Pancreas (tissue), 10 donors: ENCODE measurements at regions not wholly inside any gene's neighbourhood (a gene's known extent, or its start where the extent isn't known, plus 50 kb on each side); places are given as distances from the start of the nearest gene placed in this dataset.

Experiments
- ATAC-seq, 4 donors: fragments of 200-7000 bp; cut with Tn5 transposase; one replicate each; pipeline versions ENCODE4 v1.8.0 to v1.9.1; 2020; ENCODE audit warnings: mild to moderate bottlenecking in 4 of 4, moderate library complexity in 4 of 4
- DNase-seq, 6 donors: peaks; one replicate each; pipeline ENCODE4 v3.0.0-alpha.2; 2020
- FAIRE-seq: peaks from 2 replicates; lab custom pipeline; 2012; peaks lifted over from hg19 to GRCh38; lab: Jason Lieb, UNC
- H3K27ac ChIP-seq, 4 donors: fragments of 200-600 bp; sonication (generic); 1 replicate in 3 of 4; 2 replicates in 1 of 4; pipeline versions ENCODE4 v1.5.0 to v1.8.0; 2020
- H3K27me3 ChIP-seq, 4 donors: fragments of 200-600 bp; one replicate each; pipeline ENCODE4 v1.8.0; 2021
- H3K36me3 ChIP-seq, 3 donors: fragments of 200-600 bp; sonication (generic) in 1 of 3; one replicate each; pipeline versions ENCODE4 v1.5.0 to v1.8.0; 2020 to 2021
- H3K4me1 ChIP-seq, 3 donors: fragments of 200-600 bp; one replicate each; pipeline ENCODE4 v1.8.0; 2021
- H3K4me3 ChIP-seq, 4 donors: fragments of 200-600 bp; sonication (generic) in 2 of 4; one replicate each; pipeline versions ENCODE4 v1.5.0 to v1.8.0; 2020 to 2021
- H3K9me3 ChIP-seq, 4 donors: fragments of 200-600 bp; one replicate each; pipeline ENCODE4 v1.8.0; 2021
- CTCF ChIP-seq, 4 donors: fragments of 200-600 bp; sonication (generic) in 3 of 4; IDR thresholded peaks; one replicate each; pipeline versions ENCODE4 v1.5.0 to v1.8.0; 2021; ENCODE audit warnings: antibody characterized with exemption in 4 of 4
- WGBS, 2 donors: extraction: QIAGEN DNeasy Blood & Tissue Kit; methylation state at CpG; one replicate each; pipeline ENCODE4 v1.1.7; 2013; 5-methylcytosine and 5-hydroxymethylcytosine counted together
- intact Hi-C, 3 donors: fragments of 100-400 bp; cut with DNase I; formaldehyde crosslinking; loops; one replicate each; pipeline versions ENCODE4 v1.11.1 to v1.14.2; 2022
- donor health status: healthy with polysubstance abuse.
- donor health status: DM: no; HTN: no; CAD: no; lungs with moderate emphysema.
- donor health status: DM: no; HTN: no; CAD: no.
- donor health status: control.
- donor health status: control.
- donor health status: Bipolar disorder and iron deficiency.
- donor health status: DM: yes; HTN: yes; CAD: no.
- donor health status: DM: no; HTN: no; CAD: no.
- donor health status: DM: no; HTN: no; CAD: no.
- donor health status: DM: yes; HTN: yes; CAD: no.

GRCh38 chr3:117346901-117347300 lies 637.3 kb downstream of the TUSC7 start:
- TF ChIP-seq CTCF (IDR thresholded peaks at IDR 0.05): no peak
- WGBS, 2 donors: 84 to 93% methylated on average over 3 of the region's 3 CpGs
- no peak for FAIRE-seq
- Histone ChIP-seq H3K4me1 (no peaks in the 10 kb centered on the region), H3K36me3 (no peaks in the 10 kb centered on the region), H3K27me3 (no peaks in the 10 kb centered on the region), H3K4me3 (no peak overlapping the region), H3K9me3 (no peaks in the 10 kb centered on the region), H3K27ac (no peak overlapping the region)
- no peak for ATAC-seq
- intact Hi-C loops: no loop called here
- no peak for DNase-seq

GRCh38 chr3:117348884-117349283 lies 639.3 kb downstream of the TUSC7 start:
- intact Hi-C loops: no loop called here
- Histone ChIP-seq H3K27ac (no peak overlapping the region), H3K27me3 (no peaks in the 10 kb centered on the region), H3K36me3 (no peaks in the 10 kb centered on the region), H3K4me3 (no peak overlapping the region), H3K9me3 (no peaks in the 10 kb centered on the region), H3K4me1 (no peaks in the 10 kb centered on the region)
- DNase-seq: no peak
- WGBS, 2 donors: 64 to 70% methylated on average over 1 of the region's 1 CpG
- no peak for FAIRE-seq
- TF ChIP-seq CTCF (IDR thresholded peaks at IDR 0.05): no peak
- no peak for ATAC-seq

DNA sequence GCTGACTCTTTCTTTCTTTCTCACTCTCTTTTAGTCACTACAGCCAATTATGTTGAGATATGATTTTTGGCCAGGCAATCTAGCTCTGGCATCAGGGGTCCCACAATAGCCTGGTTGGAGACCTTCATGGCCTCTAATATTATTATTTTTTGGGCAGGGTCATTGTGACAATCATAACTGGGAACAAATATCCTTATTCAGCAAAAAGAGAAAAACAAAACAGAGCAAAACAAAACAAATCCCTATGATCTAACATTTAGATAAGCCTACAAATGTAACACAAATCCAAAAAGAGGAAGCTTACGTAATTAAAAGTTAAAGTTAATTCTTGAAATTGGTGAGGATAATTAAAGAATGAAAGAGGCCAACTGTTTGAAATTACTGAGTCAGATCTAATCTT lies 640.0 kb downstream of the TUSC7 start:
- H3K27ac ChIP-seq: no peak overlapping the region
- H3K27me3 ChIP-seq: no peaks in the 10 kb centered on the region
- FAIRE-seq (no peak), DNase-seq (no peak), ATAC-seq (no peak)
- intact Hi-C loops: no loop called here
- no peaks in the 10 kb centered on the region for H3K4me1 ChIP-seq
- 99 to 100% methylated on average over 1 of the region's 1 CpG for WGBS, 2 donors
- no peaks in the 10 kb centered on the region for H3K36me3 ChIP-seq
- no peaks in the 10 kb centered on the region for H3K9me3 ChIP-seq
- no peak overlapping the region for H3K4me3 ChIP-seq
- TF ChIP-seq CTCF (IDR thresholded peaks at IDR 0.05): no peak

- DNase-seq (no peak), ATAC-seq (no peak), FAIRE-seq (no peak)
- TF ChIP-seq CTCF (IDR thresholded peaks at IDR 0.05): no peak
- H3K4me3 ChIP-seq: no peak overlapping the region
- H3K4me1 ChIP-seq: no peaks in the 10 kb centered on the region
- WGBS, 2 donors: 47 to 50% methylated on average over 3 of the region's 3 CpGs
- H3K27ac ChIP-seq: no peak overlapping the region
- no peaks in the 10 kb centered on the region for H3K36me3 ChIP-seq
- H3K9me3 ChIP-seq: no peaks in the 10 kb centered on the region
- intact Hi-C loops: no loop called here
- no peaks in the 10 kb centered on the region for H3K27me3 ChIP-seq
Measured at GRCh38 chr3:117350371-117350770, 640.8 kb downstream of the TUSC7 start.

DNA sequence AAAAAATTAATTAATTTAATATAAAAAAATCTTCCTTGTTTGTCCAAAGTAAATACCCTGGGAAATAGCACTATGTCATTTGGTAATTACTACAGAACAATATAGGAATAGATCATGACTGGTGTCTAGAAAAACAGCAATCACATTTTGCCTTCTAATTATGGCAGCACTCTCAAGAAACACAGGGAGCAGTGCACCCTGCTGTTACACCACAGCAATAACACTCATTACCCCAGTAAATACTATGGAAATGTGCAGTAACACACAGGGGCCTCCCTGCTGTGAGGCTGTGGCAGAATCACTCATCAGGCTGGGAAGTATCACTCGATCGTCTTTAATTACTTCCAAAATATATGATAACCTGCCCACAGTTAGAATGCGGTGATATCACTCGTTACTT lies 646.0 kb downstream of the TUSC7 start:
- FAIRE-seq (no peak), DNase-seq (peak in 1 of 6 donors; percentile 15), ATAC-seq (peak; percentile 79 to 92 (median 85))
- TF ChIP-seq CTCF (IDR thresholded peaks at IDR 0.05): peak in 3 of 4 donors; percentile 9 to 37 (median 15)
- Histone ChIP-seq H3K27ac (no peak overlapping the region), H3K4me3 (no peak overlapping the region), H3K9me3 (no peaks in the 10 kb centered on the region), H3K4me1 (no peaks in the 10 kb centered on the region), H3K27me3 (no peaks in the 10 kb centered on the region), H3K36me3 (no peaks in the 10 kb centered on the region)
- intact Hi-C loops: no loop called here
- WGBS, 2 donors: 54 to 59% methylated on average over 4 of the region's 4 CpGs
